NT2/D1 (cell line): ENCODE measurements at regions not wholly inside any gene's neighbourhood (a gene's known extent, or its start where the extent isn't known, plus 50 kb on each side); places are given as distances from the start of the nearest gene placed in this dataset.
"Not testable (repeated sequence)": the region's sequence is repeated elsewhere in the genome, so short reads cannot be mapped to it uniquely, and the experiment has no call there.

Experiments used
- DNase-seq: peaks from one replicate; pipeline ENCODE4 v3.0.0-alpha.2; 2011; ENCODE audit warnings: low read depth, low spot score
- H3K27me3 ChIP-seq: 2 replicates; pipeline ENCODE4 v1.6.0; 2011; ENCODE audit warnings: mild to moderate bottlenecking; ENCODE audit not compliant: insufficient read length, insufficient read depth
- H3K36me3 ChIP-seq: 2 replicates; pipeline ENCODE4 v1.6.1; 2011; ENCODE audit warnings: mild to moderate bottlenecking, low read length, mixed read lengths; ENCODE audit not compliant: insufficient read depth, insufficient read length
- H3K4me1 ChIP-seq: 2 replicates; pipeline ENCODE4 v1.5.1; 2011; ENCODE audit not compliant: insufficient read depth, insufficient read length
- H3K4me3 ChIP-seq: 2 replicates; pipeline ENCODE4 v1.5.1; 2011; ENCODE audit warnings: low read depth; ENCODE audit not compliant: insufficient read length
- H3K9ac ChIP-seq: 2 replicates; pipeline ENCODE4 v1.6.0; 2011; ENCODE audit warnings: low read depth; ENCODE audit not compliant: insufficient read length
- H3K9me3 ChIP-seq: 2 replicates; pipeline ENCODE4 v1.5.1; 2011; ENCODE audit warnings: mild to moderate bottlenecking, low read length; ENCODE audit not compliant: insufficient read depth
- SUZ12 ChIP-seq: IDR thresholded peaks from 2 replicates; pipeline ENCODE4 v1.6.1; 2011; ENCODE audit not compliant: insufficient read length, insufficient read depth; ENCODE audit errors: extremely low read depth
- YY1 ChIP-seq: IDR thresholded peaks from 2 replicates; pipeline ENCODE4 v1.6.1; 2011; ENCODE audit not compliant: insufficient read length, insufficient read depth
- ZNF274 ChIP-seq: IDR thresholded peaks from 2 replicates; pipeline ENCODE4 v1.6.1; 2011; ENCODE audit warnings: mild to moderate bottlenecking, low read depth, low read length

DNA sequence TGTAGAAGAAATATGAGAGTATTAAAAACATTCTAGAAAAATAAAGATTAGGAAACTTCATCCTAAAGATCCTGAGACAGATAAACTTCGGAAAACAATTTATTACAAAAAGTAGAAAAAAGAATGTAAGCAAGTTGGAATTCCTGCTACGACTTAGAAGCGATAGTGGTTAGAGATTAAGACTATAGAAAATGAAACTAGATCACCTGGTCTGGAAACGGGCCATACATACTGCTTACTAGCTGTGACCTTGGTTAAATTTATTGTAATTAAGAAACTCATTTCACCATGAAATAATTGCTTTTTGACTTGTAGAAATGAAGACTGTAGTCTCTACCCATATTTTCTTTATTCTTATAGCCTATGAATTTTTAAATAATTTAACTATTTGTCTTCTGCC lies 614.1 kb downstream of the SLC16A7 start:
- Histone ChIP-seq H3K9me3 (peaks cover 12% of the 10 kb centered on the region; the same call in 1 of the 2 replicates), H3K9ac (no peak overlapping the region), H3K36me3 (no peaks in the 10 kb centered on the region), H3K27me3 (no peaks in the 10 kb centered on the region), H3K4me3 (no peak overlapping the region), H3K4me1 (no peaks in the 10 kb centered on the region)
- TF ChIP-seq YY1 (no peak), SUZ12 (no peak), ZNF274 (no peak)
- DNase-seq: no peak

DNA sequence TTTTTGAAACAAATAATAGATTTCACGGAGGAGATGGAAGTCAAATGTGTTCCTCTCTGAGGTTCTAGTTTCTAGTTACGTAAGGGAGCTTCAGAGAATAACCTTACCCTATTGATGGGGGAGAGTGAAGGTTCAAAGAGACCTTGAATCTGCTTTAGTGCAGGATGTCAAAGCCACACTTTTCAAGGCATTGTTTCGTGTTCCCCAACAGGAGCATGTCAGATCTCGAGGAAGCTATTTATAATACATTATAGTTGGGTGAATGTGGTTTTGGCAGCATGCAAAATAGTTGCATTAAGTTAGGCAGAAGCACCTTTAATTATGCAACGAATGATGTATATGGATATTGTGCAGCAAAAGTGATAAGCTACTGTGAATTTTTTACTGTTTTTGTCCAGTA lies 614.9 kb downstream of the SLC16A7 start:
- Histone ChIP-seq H3K9me3 (peaks cover 12% of the 10 kb centered on the region; the same call in 1 of the 2 replicates), H3K27me3 (no peaks in the 10 kb centered on the region), H3K9ac (no peak overlapping the region), H3K4me3 (no peak overlapping the region), H3K4me1 (no peaks in the 10 kb centered on the region), H3K36me3 (no peaks in the 10 kb centered on the region)
- TF ChIP-seq SUZ12: no peak
- TF ChIP-seq ZNF274: no peak
- TF ChIP-seq YY1: no peak
- no peak for DNase-seq

- peaks cover 12% of the 10 kb centered on the region; the same call in 1 of the 2 replicates for H3K9me3 ChIP-seq
- H3K27me3 ChIP-seq: no peaks in the 10 kb centered on the region
- TF ChIP-seq ZNF274 (no peak), YY1 (no peak), SUZ12 (no peak)
- DNase-seq: no peak
- no peak overlapping the region for H3K9ac ChIP-seq
- H3K36me3 ChIP-seq: no peaks in the 10 kb centered on the region
- H3K4me1 ChIP-seq: no peaks in the 10 kb centered on the region
- H3K4me3 ChIP-seq: no peak overlapping the region
Observed at GRCh38 chr12:60211244-60211643, 615.4 kb downstream of the SLC16A7 start.

- Histone ChIP-seq H3K9me3 (peaks cover 12% of the 10 kb centered on the region; the same call in 1 of the 2 replicates), H3K9ac (no peak overlapping the region), H3K4me1 (no peaks in the 10 kb centered on the region), H3K36me3 (no peaks in the 10 kb centered on the region), H3K4me3 (no peak overlapping the region), H3K27me3 (no peaks in the 10 kb centered on the region)
- DNase-seq: no peak
- TF ChIP-seq SUZ12 (no peak), ZNF274 (no peak), YY1 (no peak)
Observed at GRCh38 chr12:60212159-60213000, 616.6 kb downstream of the SLC16A7 start.

DNA sequence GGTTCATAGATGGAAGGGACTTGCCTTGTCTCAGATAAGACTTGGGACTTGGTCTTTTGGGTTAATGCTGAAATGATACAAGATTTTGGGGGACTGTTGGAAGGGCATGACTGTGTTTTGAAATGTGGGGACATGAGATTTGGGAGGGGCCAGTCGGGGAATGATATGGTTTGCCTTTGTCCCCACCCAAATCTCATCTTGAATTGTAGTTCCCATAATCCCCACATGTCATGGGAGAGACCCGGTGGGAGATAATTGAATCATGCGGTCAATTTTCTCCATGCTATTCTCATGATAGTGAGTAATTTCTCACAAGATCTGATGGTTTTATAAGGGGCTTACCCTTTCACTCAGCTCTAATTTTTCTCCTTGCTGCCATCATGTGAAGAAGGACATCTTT lies 617.4 kb downstream of the SLC16A7 start:
- not testable (repeated sequence) for H3K4me3 ChIP-seq, H3K27me3 ChIP-seq, DNase-seq, H3K36me3 ChIP-seq, H3K9ac ChIP-seq, H3K4me1 ChIP-seq
- peaks cover 12% of the 10 kb centered on the region; the same call in 1 of the 2 replicates for H3K9me3 ChIP-seq

DNA sequence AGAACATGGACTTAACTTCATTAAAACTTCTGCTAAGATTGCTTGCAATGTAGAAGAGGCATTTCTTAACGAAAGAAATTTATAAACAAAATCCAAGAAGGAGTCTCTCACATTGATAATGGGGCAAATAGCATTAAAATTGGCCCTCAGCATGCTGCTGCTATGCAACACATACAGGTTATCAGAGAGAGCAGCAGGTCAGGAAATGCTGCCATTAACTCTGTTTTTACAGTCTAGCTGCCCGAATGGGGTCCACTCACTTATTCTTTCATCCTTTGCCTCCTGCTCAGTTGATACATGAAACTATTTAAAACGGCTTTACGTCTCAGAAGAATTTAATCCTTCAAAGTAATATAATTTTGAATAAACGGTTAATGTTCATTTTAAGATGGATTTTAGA lies 620.4 kb downstream of the SLC16A7 start:
- H3K9me3 ChIP-seq: peaks cover 12% of the 10 kb centered on the region; the same call in 1 of the 2 replicates
- no peak overlapping the region for H3K4me3 ChIP-seq
- no peak for DNase-seq
- H3K9ac ChIP-seq: no peak overlapping the region
- no peaks in the 10 kb centered on the region for H3K4me1 ChIP-seq
- H3K36me3 ChIP-seq: no peaks in the 10 kb centered on the region
- H3K27me3 ChIP-seq: no peaks in the 10 kb centered on the region
- no peak for TF ChIP-seq YY1
- TF ChIP-seq ZNF274: no peak
- no peak for TF ChIP-seq SUZ12

GRCh38 chr12:60223242-60223641 lies 627.4 kb downstream of the SLC16A7 start:
- Histone ChIP-seq H3K27me3 (no peaks in the 10 kb centered on the region), H3K4me1 (no peaks in the 10 kb centered on the region), H3K4me3 (no peak overlapping the region), H3K36me3 (no peaks in the 10 kb centered on the region), H3K9ac (no peak overlapping the region), H3K9me3 (no peaks in the 10 kb centered on the region; the same call in 1 of the 2 replicates)
- DNase-seq: no peak
- TF ChIP-seq ZNF274 (no peak), SUZ12 (no peak), YY1 (no peak)
